MCF 10A (cell line): ENCODE measurements at regions not wholly inside any gene's neighbourhood (a gene's known extent, or its start where the extent isn't known, plus 50 kb on each side); places are given as distances from the start of the nearest gene placed in this dataset.
A peak's percentile ranks its signal among the peaks of the same experiment; 100 is the strongest.

Source experiments
- BruUV-seq: library from RNA; stranded (reverse); fragments of 400-500 nt; replicated peaks from 2 replicates; lab custom pipeline; 2021; lab: Mats Ljungman, UMichigan
- CTCF ChIA-PET: fragments of 300-600 bp; sonication (Branson Sonifier 250); formaldehyde crosslinking; extraction: SDS; loops from one replicate; lab custom pipeline; 2021; ENCODE audit warnings: antibody characterized with exemption, inconsistent platforms; lab: Yijun Ruan, JAX
- POLR2A ChIA-PET: fragments of 300-600, 350-650 bp; sonication (Branson Sonifier 250); formaldehyde crosslinking; extraction: SDS; loops from one replicate; lab custom pipeline; 2020; ENCODE audit warnings: antibody characterized with exemption, inconsistent platforms; lab: Yijun Ruan, JAX
- DNase-seq: peaks from one replicate; pipeline ENCODE4 v3.0.0-alpha.2; 2018; ENCODE audit not compliant: unreplicated experiment
- H3K27ac Mint-ChIP-seq: one replicate; pipeline ENCODE4 v1.8.0; 2022; ENCODE audit warnings: mild to moderate bottlenecking, low read depth, mixed read lengths; ENCODE audit not compliant: unreplicated experiment
- H3K27me3 Mint-ChIP-seq: one replicate; pipeline ENCODE4 v1.8.0; 2022; ENCODE audit warnings: mixed read lengths; ENCODE audit not compliant: insufficient read depth, unreplicated experiment
- H3K36me3 Mint-ChIP-seq: one replicate; pipeline ENCODE4 v1.8.0; 2022; ENCODE audit warnings: mild to moderate bottlenecking, moderate library complexity, mixed read lengths; ENCODE audit not compliant: insufficient read depth, unreplicated experiment
- H3K4me1 Mint-ChIP-seq: one replicate; pipeline ENCODE4 v1.8.0; 2022; ENCODE audit warnings: mixed read lengths; ENCODE audit not compliant: insufficient read depth, unreplicated experiment
- H3K4me3 Mint-ChIP-seq: one replicate; pipeline ENCODE4 v1.8.0; 2022; ENCODE audit warnings: mild to moderate bottlenecking, moderate library complexity, mixed read lengths; ENCODE audit not compliant: unreplicated experiment
- H3K9me3 Mint-ChIP-seq: one replicate; pipeline ENCODE4 v1.8.0; 2022; ENCODE audit warnings: mixed read lengths; ENCODE audit not compliant: unreplicated experiment
- intact Hi-C: fragments of 100-400 bp; cut with micrococcal nuclease; formaldehyde crosslinking; loops from 2 replicates; pipeline ENCODE4 v1.14.1; 2022
- TF ChIP-seq, protein P1 (sequence below): fragments of 200-600 bp; IDR thresholded peaks from one replicate; pipeline ENCODE4 v1.8.0; 2022; ENCODE audit warnings: antibody characterized with exemption, mild to moderate bottlenecking; ENCODE audit not compliant: unreplicated experiment

DNA sequence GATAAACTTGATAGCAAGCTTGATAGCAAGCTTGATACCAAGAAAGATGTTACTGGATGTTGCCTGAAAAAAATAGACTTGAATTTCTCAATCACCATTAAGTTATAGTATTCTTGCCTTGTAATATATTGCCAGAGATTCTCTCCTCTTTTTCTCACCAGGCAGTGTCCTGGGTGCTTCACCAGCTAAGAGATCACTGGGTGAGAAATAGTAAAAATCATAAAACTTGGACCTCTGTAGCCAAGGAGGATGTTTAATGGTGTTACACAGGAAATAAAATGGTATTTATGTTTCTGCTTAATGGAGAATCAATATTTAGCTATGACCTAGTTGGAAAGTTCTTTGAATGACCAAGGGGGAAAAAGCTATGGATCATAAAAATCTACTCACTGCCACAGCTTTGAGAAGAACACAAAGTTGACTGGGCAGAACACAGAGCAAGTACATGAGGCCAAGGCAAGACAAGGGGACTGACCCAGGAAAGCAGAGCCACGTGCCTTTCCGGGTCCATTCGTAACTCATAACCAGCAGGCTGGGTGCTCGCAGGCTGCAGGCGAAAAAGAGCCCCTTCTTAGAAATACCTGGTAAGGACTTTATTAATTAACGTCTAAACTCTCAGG, 129.4 kb upstream of the HNMT start:
- CTCF ChIA-PET = interaction anchor here (1.3 kb wide), 1 partner anchor 154 kb away, joined by 3 read pairs; no protein-coding TSS in a partner anchor
- BruUV-seq = no TSS peak
- no peak overlapping the region for H3K27ac Mint-ChIP-seq
- H3K36me3 Mint-ChIP-seq = no peaks in the 10 kb centered on the region
- H3K27me3 Mint-ChIP-seq = peaks cover 15% of the 10 kb centered on the region
- H3K9me3 Mint-ChIP-seq = no peaks in the 10 kb centered on the region
- H3K4me1 Mint-ChIP-seq = no peaks in the 10 kb centered on the region
- DNase-seq = no peak
- no peak overlapping the region for H3K4me3 Mint-ChIP-seq
- POLR2A ChIA-PET = no interaction called here
- TF ChIP-seq, protein P1, sequence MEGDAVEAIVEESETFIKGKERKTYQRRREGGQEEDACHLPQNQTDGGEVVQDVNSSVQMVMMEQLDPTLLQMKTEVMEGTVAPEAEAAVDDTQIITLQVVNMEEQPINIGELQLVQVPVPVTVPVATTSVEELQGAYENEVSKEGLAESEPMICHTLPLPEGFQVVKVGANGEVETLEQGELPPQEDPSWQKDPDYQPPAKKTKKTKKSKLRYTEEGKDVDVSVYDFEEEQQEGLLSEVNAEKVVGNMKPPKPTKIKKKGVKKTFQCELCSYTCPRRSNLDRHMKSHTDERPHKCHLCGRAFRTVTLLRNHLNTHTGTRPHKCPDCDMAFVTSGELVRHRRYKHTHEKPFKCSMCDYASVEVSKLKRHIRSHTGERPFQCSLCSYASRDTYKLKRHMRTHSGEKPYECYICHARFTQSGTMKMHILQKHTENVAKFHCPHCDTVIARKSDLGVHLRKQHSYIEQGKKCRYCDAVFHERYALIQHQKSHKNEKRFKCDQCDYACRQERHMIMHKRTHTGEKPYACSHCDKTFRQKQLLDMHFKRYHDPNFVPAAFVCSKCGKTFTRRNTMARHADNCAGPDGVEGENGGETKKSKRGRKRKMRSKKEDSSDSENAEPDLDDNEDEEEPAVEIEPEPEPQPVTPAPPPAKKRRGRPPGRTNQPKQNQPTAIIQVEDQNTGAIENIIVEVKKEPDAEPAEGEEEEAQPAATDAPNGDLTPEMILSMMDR = no peak
- intact Hi-C loops = loop anchor here (5.0 to 10.0 kb wide), 2 partner anchors 180 to 1923 kb away; no protein-coding TSS in a partner anchor

- H3K27ac Mint-ChIP-seq = no peak overlapping the region
- TF ChIP-seq, protein P1 = no peak
- ChIA-PET POLR2A (no interaction called here), CTCF (interaction anchor here (0.6 to 3.3 kb wide), 5 partner anchors 9 to 1876 kb away, joined by 3 to 41 read pairs (median 7); no protein-coding TSS in a partner anchor)
- no peak for DNase-seq
- H3K36me3 Mint-ChIP-seq = no peaks in the 10 kb centered on the region
- no TSS peak for BruUV-seq
- no peak overlapping the region for H3K4me3 Mint-ChIP-seq
- H3K27me3 Mint-ChIP-seq = peaks cover 13% of the 10 kb centered on the region
- H3K9me3 Mint-ChIP-seq = no peaks in the 10 kb centered on the region
- no peaks in the 10 kb centered on the region for H3K4me1 Mint-ChIP-seq
- intact Hi-C loops = loop anchor here (5.0 to 10.0 kb wide), 2 partner anchors 182 to 1924 kb away; no protein-coding TSS in a partner anchor
These were observed 127.6 kb upstream of the HNMT start for GRCh38 chr2:137836671-137837070.

GRCh38 chr2:137837830-137838229, 126.4 kb upstream of the HNMT start:
- POLR2A ChIA-PET = no interaction called here
- TF ChIP-seq, protein P1 = no peak

DNA sequence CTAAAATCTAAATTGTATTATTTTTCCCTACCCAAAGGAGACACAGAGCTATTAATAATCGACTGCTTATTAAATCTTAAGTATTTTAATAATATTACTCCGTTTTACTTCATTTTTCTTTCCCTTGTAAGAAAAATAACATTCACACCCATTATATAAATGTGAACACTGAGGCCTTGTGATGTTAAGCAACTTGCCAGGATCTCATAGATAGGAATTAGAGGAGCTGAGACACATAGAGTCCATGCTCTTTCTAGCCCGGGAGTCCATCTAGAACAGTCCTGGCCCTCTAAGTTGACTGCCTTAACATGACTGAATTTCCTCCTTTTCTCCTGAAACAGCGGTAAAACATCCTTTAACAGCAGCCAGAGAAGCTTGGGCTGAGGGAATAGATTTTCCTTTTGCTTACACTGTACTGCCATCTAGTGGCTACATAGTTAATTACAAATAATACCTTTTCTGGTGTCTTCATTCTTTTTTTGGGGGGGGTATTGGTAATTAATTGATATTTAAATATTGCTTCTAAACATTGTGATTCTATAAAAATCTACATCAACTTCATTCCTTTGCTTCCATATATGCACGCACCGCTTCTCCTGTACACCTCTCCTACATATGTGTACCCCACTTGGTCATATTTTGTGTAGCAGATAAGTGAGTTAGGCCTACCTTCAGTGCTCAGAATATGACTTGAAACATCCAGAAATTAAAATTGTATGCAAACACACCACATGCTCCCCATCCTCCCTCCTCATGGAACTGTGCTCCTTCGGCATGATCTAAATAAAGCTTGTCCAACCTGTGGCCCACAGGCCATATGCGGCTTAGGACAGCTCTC, 125.8 kb upstream of the HNMT start:
- no peak overlapping the region for H3K4me3 Mint-ChIP-seq
- H3K9me3 Mint-ChIP-seq = no peaks in the 10 kb centered on the region
- no peaks in the 10 kb centered on the region for H3K36me3 Mint-ChIP-seq
- H3K27ac Mint-ChIP-seq = no peak overlapping the region
- H3K4me1 Mint-ChIP-seq = no peaks in the 10 kb centered on the region
- BruUV-seq = no TSS peak
- ChIA-PET POLR2A (no interaction called here), CTCF (interaction anchor here (0.6 to 3.3 kb wide), 39 partner anchors 11 to 1968 kb away, joined by 3 to 41 read pairs (median 4); no protein-coding TSS in a partner anchor)
- TF ChIP-seq, protein P1 = peak; percentile 57
- intact Hi-C loops = loop anchor here (1.0 to 10.0 kb wide), 6 partner anchors 184 to 1926 kb away; no protein-coding TSS in a partner anchor
- peak; percentile 57 for DNase-seq
- no peaks in the 10 kb centered on the region for H3K27me3 Mint-ChIP-seq

More at GRCh38 chr2:137837830-137838229, 126.4 kb upstream of the HNMT start:
- Mint-ChIP-seq H3K36me3 (no peaks in the 10 kb centered on the region), H3K27me3 (peaks cover under 1% of the 10 kb centered on the region), H3K4me1 (no peaks in the 10 kb centered on the region), H3K27ac (no peak overlapping the region), H3K9me3 (no peaks in the 10 kb centered on the region), H3K4me3 (no peak overlapping the region)
- intact Hi-C loops = loop anchor here (1.0 to 10.0 kb wide), 6 partner anchors 183 to 1926 kb away; no protein-coding TSS in a partner anchor
- CTCF ChIA-PET = interaction anchor here (0.7 to 3.3 kb wide), 24 partner anchors 10 to 1594 kb away, joined by 3 to 41 read pairs (median 4); no protein-coding TSS in a partner anchor
- no TSS peak for BruUV-seq
- DNase-seq = no peak
